COLO829 (cell line): ENCODE measurements at regions not wholly inside any gene's neighbourhood (a gene's known extent, or its start where the extent isn't known, plus 50 kb on each side); places are given as distances from the start of the nearest gene placed in this dataset.
"Not testable (repeated sequence)": the region's sequence is repeated elsewhere in the genome, so short reads cannot be mapped to it uniquely, and the experiment has no call there.

Experiments
- DNase-seq: peaks from one replicate; pipeline ENCODE4 v3.0.0; 2012; ENCODE audit warnings: low spot score

DNA sequence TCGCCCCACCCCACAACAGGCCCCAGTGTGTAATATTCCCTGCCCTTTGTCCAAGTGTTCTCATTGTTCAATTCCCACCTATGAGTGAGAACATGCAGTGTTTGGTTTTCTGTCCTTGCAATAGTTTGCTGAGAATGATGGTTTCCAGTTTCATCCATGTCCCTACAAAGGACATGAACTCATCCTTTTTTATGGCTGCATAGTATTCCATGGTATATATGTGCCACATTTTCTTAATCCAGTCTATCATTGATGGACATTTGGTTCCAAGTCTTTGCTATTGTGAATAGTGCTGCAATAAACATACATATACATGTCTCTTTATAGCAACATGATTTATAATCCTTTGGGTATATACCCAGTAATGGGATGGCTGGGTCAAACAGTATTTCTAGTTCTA is 132.7 kb downstream of the SNX10 start:
- DNase-seq: not testable (repeated sequence)

- no peak for DNase-seq
Observed at GRCh38 chr7:26425655-26426054, 134.0 kb downstream of the SNX10 start.

DNA sequence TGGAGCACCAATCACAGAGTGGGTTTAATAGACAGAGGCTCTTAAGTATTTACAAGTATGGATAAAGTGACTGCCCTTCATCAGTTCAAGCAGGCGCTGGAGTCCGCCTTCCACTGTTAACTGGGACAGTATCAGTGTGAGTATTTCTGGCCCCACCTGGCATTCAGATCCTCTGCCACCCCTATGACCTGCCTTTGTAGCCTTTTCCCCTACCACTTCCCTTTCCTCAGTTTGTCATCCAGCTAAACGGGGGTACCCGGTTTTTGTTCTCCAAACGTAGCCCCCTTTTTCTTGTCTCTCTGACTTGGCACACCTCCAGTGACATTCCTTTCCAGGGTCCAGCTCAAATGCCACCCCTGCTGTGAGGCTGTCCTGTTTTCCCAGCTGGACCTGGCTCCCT is 134.4 kb downstream of the SNX10 start:
- no peak for DNase-seq

GRCh38 chr7:26428571-26428970 is 136.9 kb downstream of the SNX10 start:
- DNase-seq: no peak

DNA sequence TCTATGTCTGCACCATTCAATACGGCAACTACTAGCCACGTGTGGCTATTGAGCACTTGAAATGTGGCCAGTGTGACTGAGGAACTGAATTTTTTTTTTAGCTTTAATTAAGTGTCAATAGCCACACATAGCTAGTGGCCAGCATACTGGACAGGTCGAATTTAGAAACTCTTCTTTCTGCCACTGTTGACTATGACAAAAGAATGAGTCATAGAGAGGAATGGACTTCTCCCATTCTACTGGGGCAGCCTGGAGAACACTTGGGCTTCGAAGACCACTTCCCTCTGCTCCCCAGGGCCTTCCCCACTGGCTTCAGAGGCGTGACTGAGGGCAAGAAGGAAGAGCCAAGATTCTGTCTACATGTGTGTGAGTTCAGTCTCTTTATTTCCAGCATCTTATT is 137.5 kb downstream of the SNX10 start:
- no peak for DNase-seq

DNA sequence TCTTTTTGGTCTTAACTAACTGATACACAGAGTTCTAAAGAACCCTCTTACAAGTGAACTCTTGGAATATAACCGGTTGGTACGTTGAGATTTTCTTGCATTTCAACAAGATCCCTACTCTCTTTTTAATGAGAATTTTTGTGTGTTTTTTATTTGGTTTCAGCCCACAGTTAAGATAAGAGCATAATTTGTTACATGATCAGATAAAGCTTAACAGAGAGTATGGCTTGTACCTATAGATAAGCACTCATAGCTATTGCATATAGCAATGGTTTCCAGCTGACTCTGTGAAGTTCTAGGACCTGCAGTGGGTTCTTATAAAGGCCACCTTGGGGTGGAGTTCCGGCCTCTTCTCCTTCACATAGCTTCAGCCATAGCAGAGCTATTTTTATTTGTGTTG is 143.3 kb downstream of the SNX10 start:
- no peak for DNase-seq

DNA sequence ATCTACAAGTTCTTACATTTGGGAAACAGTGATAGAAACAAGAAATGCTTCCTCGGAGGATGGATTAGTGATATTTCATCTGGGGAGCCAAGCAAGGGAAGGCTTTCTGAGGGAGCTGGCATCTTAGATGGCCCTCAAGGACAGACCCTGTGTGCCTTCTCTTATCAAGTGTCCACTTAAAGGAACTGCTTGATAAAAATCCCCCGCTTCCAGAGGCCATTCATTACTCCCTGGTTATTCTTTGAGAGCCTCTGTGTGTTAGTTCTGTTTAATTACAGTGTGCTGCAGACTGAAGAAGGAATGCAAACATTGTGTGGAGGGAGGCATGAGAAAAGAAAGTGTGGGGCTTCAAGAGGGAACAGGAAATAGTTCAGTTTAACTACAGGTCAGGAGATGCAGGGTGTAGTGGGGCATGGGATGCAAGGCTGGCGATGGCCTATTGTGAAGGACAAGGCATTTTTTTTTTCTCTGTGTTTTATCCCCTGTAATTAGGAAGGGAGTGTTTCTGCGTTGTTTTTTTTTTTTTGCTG is 145.4 kb downstream of the SNX10 start:
- no peak for DNase-seq

DNA sequence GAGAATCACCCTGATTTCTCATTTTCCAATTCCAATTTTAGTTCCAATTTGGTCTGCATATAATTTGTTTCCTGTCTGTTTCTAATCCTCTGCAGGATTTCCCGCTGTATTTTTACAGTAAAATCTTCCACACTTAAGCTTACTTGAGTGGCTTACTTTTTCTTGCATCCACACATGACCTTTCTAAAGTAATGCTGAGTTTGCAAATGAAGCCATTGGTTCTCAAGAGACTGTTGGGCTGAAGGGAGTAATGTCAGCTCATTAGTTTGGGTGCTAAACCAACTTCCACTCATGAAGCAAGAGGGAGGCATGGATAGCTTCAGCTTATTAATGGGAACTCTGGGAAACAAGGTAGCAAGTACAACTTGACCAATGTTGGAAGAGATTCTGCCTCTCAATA is 146.4 kb downstream of the SNX10 start:
- no peak for DNase-seq

GRCh38 chr7:26439521-26440232 is 148.0 kb downstream of the SNX10 start:
- DNase-seq: no peak

- DNase-seq: no peak
Observed at GRCh38 chr7:26440233-26441001, 148.8 kb downstream of the SNX10 start.

DNA sequence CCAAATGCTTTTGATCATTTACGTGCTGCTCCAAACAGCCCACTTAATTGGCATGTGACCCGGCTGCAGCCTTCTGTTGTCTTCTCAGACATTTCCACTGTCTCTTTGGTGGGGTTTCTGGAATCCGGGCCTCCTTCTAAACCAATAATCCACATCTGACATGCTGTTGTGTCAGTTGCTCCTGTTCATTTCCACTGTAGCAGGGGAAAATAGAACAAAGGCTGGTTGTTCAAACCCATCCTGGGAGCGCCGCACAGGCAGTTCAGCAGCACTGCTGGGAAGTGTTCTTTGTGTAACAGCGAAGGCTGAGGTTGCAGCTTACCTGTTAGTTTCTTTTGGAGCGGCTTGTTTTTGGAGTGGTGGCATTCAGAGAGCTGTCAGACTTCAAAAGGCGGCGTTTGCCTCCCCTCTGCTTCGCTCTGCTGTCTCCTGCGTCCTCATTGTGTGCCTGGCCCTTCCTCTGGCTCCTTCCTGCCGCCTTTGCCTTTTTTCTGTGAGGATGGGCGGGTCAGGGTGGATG is 149.4 kb downstream of the SNX10 start:
- DNase-seq: peak; percentile 65

DNA sequence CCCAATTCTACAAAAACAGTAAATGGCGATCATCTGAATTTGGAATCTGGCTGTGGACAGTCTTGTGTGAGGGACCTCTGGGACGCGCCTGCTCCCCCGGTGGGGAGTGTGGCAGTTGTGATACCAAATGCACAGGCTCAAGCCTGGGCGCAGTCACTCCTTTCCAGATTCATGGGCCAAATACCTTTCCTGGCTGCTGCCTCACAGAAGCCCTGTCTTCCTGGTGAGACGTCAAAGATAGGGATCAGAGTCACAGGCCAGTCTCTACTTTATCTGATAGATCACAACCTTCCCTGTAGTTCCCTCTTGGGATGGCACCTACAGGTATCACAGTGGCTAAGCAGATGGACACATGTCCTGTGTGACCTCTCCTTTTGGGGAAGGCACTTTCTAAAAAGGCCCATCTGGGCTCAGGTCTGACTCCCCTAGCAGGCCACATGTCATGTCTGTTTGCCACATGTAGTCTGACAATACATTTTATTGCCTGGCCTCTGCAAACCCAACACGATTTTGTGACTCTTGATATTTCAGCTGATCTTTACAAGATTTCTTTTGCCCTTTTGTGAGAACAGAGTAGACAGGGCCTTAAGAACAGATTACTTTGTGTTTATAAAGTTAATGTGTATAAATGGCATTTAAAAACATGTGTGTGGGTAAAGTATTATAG is 150.1 kb downstream of the SNX10 start:
- no peak for DNase-seq

GRCh38 chr7:26443006-26443405 is 151.3 kb downstream of the SNX10 start:
- DNase-seq: no peak

DNA sequence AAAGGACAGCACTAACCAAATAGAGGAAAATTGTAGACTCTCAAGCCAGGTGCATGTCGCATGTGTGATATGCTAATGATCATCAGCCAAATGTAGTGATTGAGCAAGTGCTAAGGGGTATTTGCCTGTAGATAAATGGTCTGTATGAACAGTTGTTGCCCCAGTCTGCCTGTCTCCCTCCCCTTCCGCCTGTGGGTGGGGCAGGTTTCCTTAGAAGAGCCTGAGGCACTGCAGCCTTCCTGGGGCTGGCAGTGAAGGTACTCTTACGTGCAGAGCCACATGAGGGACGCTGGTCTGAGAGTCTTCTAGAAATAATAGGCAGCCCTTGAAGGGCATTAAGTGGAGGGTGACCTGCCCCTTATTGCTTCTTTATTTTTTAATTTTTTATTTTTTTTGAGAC is 152.1 kb downstream of the SNX10 start:
- no peak for DNase-seq

- DNase-seq: no peak
Observed at GRCh38 chr7:26444555-26444954, 152.9 kb downstream of the SNX10 start.

DNA sequence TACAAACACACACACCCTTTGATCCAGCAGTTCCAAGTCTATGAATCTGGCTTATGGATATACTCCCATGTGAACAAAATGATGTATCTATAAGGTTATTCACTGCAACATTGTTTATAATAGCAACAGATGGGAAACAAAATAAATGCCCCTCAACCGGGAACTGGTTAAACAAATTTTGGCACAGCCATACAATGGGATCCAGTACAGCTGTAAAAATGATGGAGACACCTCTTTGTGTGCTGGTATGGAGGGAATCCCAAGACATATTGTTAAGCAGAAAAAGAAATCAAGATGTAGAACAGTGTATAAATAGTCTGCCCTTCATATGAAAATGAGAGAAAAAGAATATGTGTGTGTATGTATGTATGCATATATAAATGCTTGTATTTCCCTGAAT is 155.5 kb downstream of the SNX10 start:
- DNase-seq: no peak

DNA sequence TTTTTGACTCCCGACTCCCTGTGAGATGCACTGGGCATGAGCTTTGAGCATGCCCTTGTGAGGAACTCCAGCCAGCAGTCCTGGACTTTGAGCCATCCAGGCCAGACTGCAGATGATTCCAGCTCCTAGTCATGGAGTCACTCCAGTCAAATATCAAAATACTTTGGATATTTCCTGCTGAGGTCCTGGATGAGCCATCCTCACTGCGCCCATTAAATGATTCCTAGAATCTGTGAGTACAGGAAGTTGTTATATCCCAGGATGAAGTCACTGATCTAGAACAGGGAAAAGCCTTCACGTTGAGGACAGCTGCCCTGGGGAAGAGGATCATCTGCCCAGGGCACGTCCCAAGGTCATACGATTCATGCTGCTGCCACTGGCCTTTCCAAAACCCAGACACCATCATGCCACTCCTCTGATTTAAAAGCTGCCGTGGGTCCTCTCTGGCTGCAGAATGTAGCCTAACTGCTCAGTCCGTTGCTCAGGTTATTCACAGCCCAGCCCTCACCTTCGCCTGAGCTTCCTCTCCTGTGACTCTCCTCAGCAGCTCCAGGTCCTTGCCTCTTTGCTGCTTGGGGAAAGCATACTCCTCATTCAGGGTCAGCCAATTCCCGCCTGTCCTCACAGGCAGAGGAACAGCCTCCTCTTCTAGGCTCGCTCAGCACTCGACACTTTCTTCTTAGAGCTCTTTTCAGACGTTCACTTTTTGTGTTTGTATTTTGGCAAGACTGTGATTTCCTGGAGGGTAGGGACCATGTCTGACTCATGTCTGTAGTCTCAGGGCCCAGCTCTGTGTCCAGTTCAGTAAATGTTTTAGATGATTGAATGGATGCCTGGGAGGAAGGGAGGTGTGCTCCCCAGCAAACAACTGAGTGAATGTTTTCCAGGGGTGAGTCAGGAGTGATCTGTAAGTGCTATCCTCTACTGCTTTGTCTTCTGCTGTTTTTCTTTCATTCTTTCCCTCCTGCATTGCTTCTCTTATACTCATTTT is 157.8 kb downstream of the SNX10 start:
- DNase-seq: peak; percentile 23

DNA sequence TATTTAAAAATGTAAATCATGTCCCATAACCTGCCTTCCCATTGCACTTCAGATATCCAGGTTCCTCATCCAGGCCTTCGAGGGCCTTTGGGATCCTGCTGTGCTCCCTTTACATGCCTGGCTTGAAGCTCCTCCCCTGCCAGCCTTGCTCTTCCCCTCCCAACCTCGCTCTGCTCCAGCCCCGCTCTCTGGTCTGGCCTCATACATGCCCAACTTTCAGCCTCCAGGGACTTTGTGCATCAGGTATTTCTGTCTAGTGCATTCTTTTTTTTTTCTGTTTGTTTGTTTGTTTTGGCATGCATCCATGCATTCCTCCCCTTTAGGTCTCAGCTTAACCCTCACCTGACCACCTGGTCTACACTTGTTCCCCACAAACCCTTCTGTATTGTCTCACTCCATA is 160.3 kb downstream of the SNX10 start:
- no peak for DNase-seq

GRCh38 chr7:26454180-26454579 is 162.5 kb downstream of the SNX10 start:
- DNase-seq: peak; percentile 17

GRCh38 chr7:26457696-26458327 is 166.2 kb downstream of the SNX10 start:
- DNase-seq: no peak
